Vagina (tissue), 2 donors: ENCODE measurements at regions not wholly inside any gene's neighbourhood (a gene's known extent, or its start where the extent isn't known, plus 50 kb on each side); places are given as distances from the start of the nearest gene placed in this dataset.

ENCODE experiments used
- DNase-seq, 2 donors: peaks; one replicate each; pipeline ENCODE4 v3.0.0-alpha.2; 2017; ENCODE audit errors: extremely low spot score in 2 of 2
- H3K27ac ChIP-seq: fragments of 200-600 bp; sonication (generic); one replicate; pipeline ENCODE4 v1.5.1; 2019
- H3K27me3 ChIP-seq: fragments of 200-600 bp; sonication (generic); one replicate; pipeline ENCODE4 v1.5.1; 2019
- H3K36me3 ChIP-seq, 2 donors: fragments of 200-600 bp; sonication (generic); one replicate each; pipeline ENCODE4 v1.5.1; 2017 to 2019
- H3K4me1 ChIP-seq: fragments of 200-600 bp; sonication (generic); one replicate; pipeline ENCODE4 v1.5.1; 2019
- H3K4me3 ChIP-seq, 2 donors: fragments of 200-600 bp; sonication (generic); 1 replicate in 1 of 2; 2 replicates in 1 of 2; pipeline ENCODE4 v1.5.1; 2016 to 2019
- H3K9me3 ChIP-seq: fragments of 200-600 bp; sonication (generic); one replicate; pipeline ENCODE4 v1.5.1; 2019
- POLR2A ChIP-seq, 2 donors: fragments of 450-650 bp; IDR thresholded peaks; one replicate each; pipeline ENCODE4 v1.6.1; 2017; ENCODE audit warnings: antibody characterized with exemption in 2 of 2, mild to moderate bottlenecking in 2 of 2, moderate library complexity in 2 of 2
- POLR2AphosphoS5 ChIP-seq, 2 donors: sonication (generic); formaldehyde crosslinking; IDR thresholded peaks; one replicate each; pipeline ENCODE4 v1.9.0; 2017; ENCODE audit warnings: antibody characterized with exemption in 2 of 2, mild to moderate bottlenecking in 2 of 2, low read depth in 1 of 2; ENCODE audit not compliant: insufficient read depth in 1 of 2
- intact Hi-C: fragments of 100-400 bp; cut with DNase I; formaldehyde crosslinking; loops from one replicate; pipeline ENCODE4 v1.15.1; 2023
- TF ChIP-seq, protein P1 (sequence below), 3 experiments: fragments of 450-650 bp in 2 of 3; fragments of 200-600 bp in 1 of 3; sonication (generic) in 1 of 3; IDR thresholded peaks; one replicate each; pipeline ENCODE4 v1.5.1; 2017 to 2019; ENCODE audit warnings: antibody characterized with exemption in 3 of 3, mild to moderate bottlenecking in 2 of 3, moderate library complexity in 2 of 3

DNA sequence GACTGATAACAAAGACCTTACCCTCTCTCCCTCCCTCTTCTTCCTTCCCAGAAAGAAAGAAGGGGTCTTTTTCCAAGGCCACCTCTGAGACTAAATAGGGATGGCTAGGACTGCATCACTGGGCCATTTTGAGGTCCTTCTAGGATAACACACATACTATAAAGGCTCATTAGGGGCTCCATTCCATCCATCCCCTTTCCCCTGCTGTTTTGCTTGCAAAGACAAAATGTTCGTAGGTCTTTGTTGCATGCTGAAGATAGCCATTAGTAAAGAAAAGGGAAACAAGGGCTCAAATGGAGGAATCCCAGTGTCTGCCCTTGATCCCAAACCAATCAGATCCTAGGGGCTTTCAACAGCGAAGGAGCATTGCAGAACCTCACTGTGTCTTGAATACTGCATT lies 344.3 kb downstream of the CYP26B1 start:
- intact Hi-C loops = no loop called here
- Histone ChIP-seq H3K4me1 (peaks cover 15% of the 10 kb centered on the region), H3K27me3 (no peaks in the 10 kb centered on the region), H3K36me3 (no peaks in the 10 kb centered on the region), H3K27ac (no peak overlapping the region), H3K9me3 (no peaks in the 10 kb centered on the region), H3K4me3 (no peak overlapping the region)
- peak in 1 of 2 donors; percentile 61 for DNase-seq
- TF ChIP-seq POLR2A (IDR thresholded peaks at IDR 0.05) (no peak), POLR2AphosphoS5 (IDR thresholded peaks at IDR 0.05; ENCODE audit: insufficient read depth in 1 of 2, low read depth in 1 of 2) (no peak)
- TF ChIP-seq, protein P1, sequence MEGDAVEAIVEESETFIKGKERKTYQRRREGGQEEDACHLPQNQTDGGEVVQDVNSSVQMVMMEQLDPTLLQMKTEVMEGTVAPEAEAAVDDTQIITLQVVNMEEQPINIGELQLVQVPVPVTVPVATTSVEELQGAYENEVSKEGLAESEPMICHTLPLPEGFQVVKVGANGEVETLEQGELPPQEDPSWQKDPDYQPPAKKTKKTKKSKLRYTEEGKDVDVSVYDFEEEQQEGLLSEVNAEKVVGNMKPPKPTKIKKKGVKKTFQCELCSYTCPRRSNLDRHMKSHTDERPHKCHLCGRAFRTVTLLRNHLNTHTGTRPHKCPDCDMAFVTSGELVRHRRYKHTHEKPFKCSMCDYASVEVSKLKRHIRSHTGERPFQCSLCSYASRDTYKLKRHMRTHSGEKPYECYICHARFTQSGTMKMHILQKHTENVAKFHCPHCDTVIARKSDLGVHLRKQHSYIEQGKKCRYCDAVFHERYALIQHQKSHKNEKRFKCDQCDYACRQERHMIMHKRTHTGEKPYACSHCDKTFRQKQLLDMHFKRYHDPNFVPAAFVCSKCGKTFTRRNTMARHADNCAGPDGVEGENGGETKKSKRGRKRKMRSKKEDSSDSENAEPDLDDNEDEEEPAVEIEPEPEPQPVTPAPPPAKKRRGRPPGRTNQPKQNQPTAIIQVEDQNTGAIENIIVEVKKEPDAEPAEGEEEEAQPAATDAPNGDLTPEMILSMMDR (IDR thresholded peaks at IDR 0.05) = no peak

DNA sequence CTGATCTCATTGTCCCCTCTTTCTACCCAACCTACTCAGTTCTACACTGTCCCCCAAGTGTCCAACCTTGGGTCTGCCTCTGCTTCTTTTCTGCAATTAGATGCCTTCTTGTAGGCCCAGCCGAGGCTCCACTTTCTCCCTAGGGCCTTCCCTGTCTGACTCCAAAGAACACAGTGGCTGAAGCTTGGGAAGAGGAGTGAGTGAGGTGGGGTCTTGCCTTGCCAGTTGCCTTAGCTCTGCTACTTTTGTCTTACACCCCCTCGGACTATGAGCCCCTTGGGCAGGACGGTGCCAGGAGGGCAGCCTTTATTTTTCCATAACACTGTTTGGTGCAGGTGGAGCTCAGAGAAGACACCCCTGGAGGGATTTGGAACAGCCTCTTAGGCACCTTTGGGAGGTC lies 345.1 kb downstream of the CYP26B1 start:
- no peak overlapping the region for H3K27ac ChIP-seq
- H3K4me3 ChIP-seq = no peak overlapping the region
- H3K9me3 ChIP-seq = no peaks in the 10 kb centered on the region
- no peak for TF ChIP-seq POLR2A (IDR thresholded peaks at IDR 0.05)
- TF ChIP-seq, protein P1 (IDR thresholded peaks at IDR 0.05) = no peak
- no peaks in the 10 kb centered on the region for H3K27me3 ChIP-seq
- H3K36me3 ChIP-seq = no peaks in the 10 kb centered on the region
- no peak for DNase-seq
- intact Hi-C loops = no loop called here
- peaks cover 11% of the 10 kb centered on the region for H3K4me1 ChIP-seq

DNA sequence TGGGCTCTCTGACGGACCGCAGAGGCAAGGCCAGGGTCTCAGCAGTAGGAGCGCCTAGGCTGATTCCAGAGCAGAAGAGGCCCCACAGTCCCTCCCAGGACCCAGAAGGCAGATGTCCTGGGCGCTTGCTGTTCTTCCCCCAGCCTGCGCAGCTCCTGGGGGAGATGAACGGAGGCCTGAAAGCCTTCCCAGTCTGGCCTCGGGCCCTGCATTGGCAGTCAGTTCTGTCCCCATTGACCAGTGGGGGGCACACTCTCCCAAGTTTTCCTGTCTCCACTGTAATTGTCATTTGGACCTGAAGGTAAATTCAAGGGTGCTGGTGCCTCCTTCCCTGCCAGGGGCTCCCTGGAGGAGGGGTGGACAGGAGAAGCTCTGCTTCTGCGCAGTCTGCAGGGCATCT lies 345.7 kb downstream of the CYP26B1 start:
- H3K9me3 ChIP-seq = no peaks in the 10 kb centered on the region
- no peak for DNase-seq
- TF ChIP-seq, protein P1 (IDR thresholded peaks at IDR 0.05) = no peak
- TF ChIP-seq POLR2A (IDR thresholded peaks at IDR 0.05) = no peak
- no peak for TF ChIP-seq POLR2AphosphoS5 (IDR thresholded peaks at IDR 0.05; ENCODE audit: insufficient read depth in 1 of 2, low read depth in 1 of 2)
- intact Hi-C loops = no loop called here
- H3K36me3 ChIP-seq = no peaks in the 10 kb centered on the region
- no peaks in the 10 kb centered on the region for H3K27me3 ChIP-seq
- H3K4me3 ChIP-seq = no peak overlapping the region
- no peak overlapping the region for H3K27ac ChIP-seq
- peaks cover 9% of the 10 kb centered on the region for H3K4me1 ChIP-seq

DNA sequence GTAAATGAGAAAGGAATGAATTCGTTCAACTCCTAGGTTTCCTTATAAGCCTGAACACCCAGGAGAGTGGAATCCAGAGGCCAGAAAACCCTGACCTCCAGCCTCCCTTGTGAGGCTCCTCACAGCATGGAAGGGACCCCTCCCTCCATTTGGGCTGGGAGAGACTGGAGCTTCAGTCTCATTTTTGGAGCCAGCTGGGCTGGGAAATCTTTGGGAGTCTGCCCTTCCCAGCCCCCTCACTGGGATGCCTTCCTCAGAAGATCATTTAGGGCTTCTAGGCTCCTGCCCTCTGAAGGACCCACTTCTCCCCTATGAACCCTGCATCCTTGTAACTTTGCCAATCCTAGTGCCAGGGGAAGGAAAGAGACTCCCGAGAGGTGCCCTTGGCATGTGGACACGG lies 346.1 kb downstream of the CYP26B1 start:
- peaks cover 9% of the 10 kb centered on the region for H3K4me1 ChIP-seq
- H3K36me3 ChIP-seq = no peaks in the 10 kb centered on the region
- H3K27me3 ChIP-seq = no peaks in the 10 kb centered on the region
- no peak overlapping the region for H3K27ac ChIP-seq
- no peak for DNase-seq
- no peaks in the 10 kb centered on the region for H3K9me3 ChIP-seq
- no peak overlapping the region for H3K4me3 ChIP-seq
- intact Hi-C loops = no loop called here
- TF ChIP-seq POLR2AphosphoS5 (IDR thresholded peaks at IDR 0.05; ENCODE audit: insufficient read depth in 1 of 2, low read depth in 1 of 2) = no peak
- no peak for TF ChIP-seq POLR2A (IDR thresholded peaks at IDR 0.05)
- TF ChIP-seq, protein P1 (IDR thresholded peaks at IDR 0.05) = no peak

DNA sequence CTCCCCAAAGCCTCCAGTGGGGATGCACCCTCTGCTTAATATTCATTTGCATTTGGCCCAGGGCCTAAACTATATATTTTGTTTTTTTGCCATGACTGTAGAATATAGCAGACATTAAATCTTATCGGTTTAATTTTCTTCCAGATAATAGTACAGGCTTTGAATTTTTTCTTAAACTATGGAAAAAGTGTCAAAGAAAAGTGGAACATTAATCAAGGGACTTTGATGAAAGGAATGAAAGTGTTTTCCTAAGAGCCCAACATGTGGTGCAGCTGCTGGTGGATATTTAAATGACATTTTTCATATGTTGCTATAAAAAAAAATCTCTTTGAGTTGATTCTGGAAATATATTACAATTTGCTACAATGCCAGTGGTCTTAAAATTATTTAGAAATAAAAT lies 346.8 kb downstream of the CYP26B1 start:
- no peaks in the 10 kb centered on the region for H3K9me3 ChIP-seq
- no peak for DNase-seq
- intact Hi-C loops = no loop called here
- H3K4me3 ChIP-seq = no peak overlapping the region
- no peaks in the 10 kb centered on the region for H3K27me3 ChIP-seq
- H3K27ac ChIP-seq = no peak overlapping the region
- TF ChIP-seq POLR2A (IDR thresholded peaks at IDR 0.05) (no peak), POLR2AphosphoS5 (IDR thresholded peaks at IDR 0.05; ENCODE audit: insufficient read depth in 1 of 2, low read depth in 1 of 2) (no peak)
- TF ChIP-seq, protein P1 (IDR thresholded peaks at IDR 0.05) = no peak
- H3K4me1 ChIP-seq = peaks cover 8% of the 10 kb centered on the region
- H3K36me3 ChIP-seq = no peaks in the 10 kb centered on the region
